ENCODE measurements at regions not wholly inside any gene's neighbourhood (a gene's known extent, or its start where the extent isn't known, plus 50 kb on each side); places are given as distances from the start of the nearest gene placed in this dataset.

- no peak overlapping the region for H3K9ac ChIP-seq (ENCODE audit: low read length)
Observed at GRCh38 chr9:94198414-94198813, 60.7 kb upstream of the ZNF169 start.

GRCh38 chr9:94199776-94200175, 59.3 kb upstream of the ZNF169 start:
- no peaks in the 10 kb centered on the region for H3K36me3 ChIP-seq (ENCODE audit: control insufficient read depth, insufficient read depth, low read length)
- no peaks in the 10 kb centered on the region for H3K27me3 ChIP-seq (ENCODE audit: control insufficient read depth, insufficient read depth, low read length)
- no peaks in the 10 kb centered on the region; the same call in 1 of the 2 replicates for H3K4me1 ChIP-seq (ENCODE audit: control insufficient read depth, insufficient read depth, low read length)
- no peak overlapping the region for H3K9ac ChIP-seq (ENCODE audit: low read length)
- peaks cover 6% of the 10 kb centered on the region; the same call in 1 of the 2 replicates for H3K9me3 ChIP-seq (ENCODE audit: control insufficient read depth, insufficient read depth, low read depth, low read length)
- H3K4me3 ChIP-seq (ENCODE audit: low read depth, low read length): no peak overlapping the region
- H3K27ac ChIP-seq (ENCODE audit: low read depth, low read length): no peak overlapping the region

More at GRCh38 chr9:94198414-94198813, 60.7 kb upstream of the ZNF169 start:
- peaks cover 6% of the 10 kb centered on the region; the same call in 1 of the 2 replicates for H3K9me3 ChIP-seq (ENCODE audit: control insufficient read depth, insufficient read depth, low read depth, low read length)
- no peaks in the 10 kb centered on the region; the same call in 1 of the 2 replicates for H3K4me1 ChIP-seq (ENCODE audit: control insufficient read depth, insufficient read depth, low read length)
- H3K27me3 ChIP-seq (ENCODE audit: control insufficient read depth, insufficient read depth, low read length): no peaks in the 10 kb centered on the region
- H3K36me3 ChIP-seq (ENCODE audit: control insufficient read depth, insufficient read depth, low read length): no peaks in the 10 kb centered on the region
- no peak overlapping the region for H3K27ac ChIP-seq (ENCODE audit: low read depth, low read length)
- no peak overlapping the region for H3K4me3 ChIP-seq (ENCODE audit: low read depth, low read length)

GRCh38 chr9:94204174-94204573, 54.9 kb upstream of the ZNF169 start:
- Histone ChIP-seq H3K4me3 (ENCODE audit: low read depth, low read length) (no peak overlapping the region), H3K36me3 (ENCODE audit: control insufficient read depth, insufficient read depth, low read length) (no peaks in the 10 kb centered on the region), H3K4me1 (ENCODE audit: control insufficient read depth, insufficient read depth, low read length) (no peaks in the 10 kb centered on the region), H3K27ac (ENCODE audit: low read depth, low read length) (no peak overlapping the region), H3K9me3 (ENCODE audit: control insufficient read depth, insufficient read depth, low read depth, low read length) (no peaks in the 10 kb centered on the region), H3K27me3 (ENCODE audit: control insufficient read depth, insufficient read depth, low read length) (no peaks in the 10 kb centered on the region), H3K9ac (ENCODE audit: low read length) (no peak overlapping the region)

GRCh38 chr9:94207781-94208180, 51.3 kb upstream of the ZNF169 start:
- Histone ChIP-seq H3K27me3 (ENCODE audit: control insufficient read depth, insufficient read depth, low read length) (no peaks in the 10 kb centered on the region), H3K4me1 (ENCODE audit: control insufficient read depth, insufficient read depth, low read length) (peaks cover 9% of the 10 kb centered on the region)

More at GRCh38 chr9:94207781-94208180, 51.3 kb upstream of the ZNF169 start:
- Histone ChIP-seq H3K4me3 (ENCODE audit: low read depth, low read length) (no peak overlapping the region), H3K9ac (ENCODE audit: low read length) (no peak overlapping the region), H3K36me3 (ENCODE audit: control insufficient read depth, insufficient read depth, low read length) (no peaks in the 10 kb centered on the region), H3K27ac (ENCODE audit: low read depth, low read length) (no peak overlapping the region), H3K9me3 (ENCODE audit: control insufficient read depth, insufficient read depth, low read depth, low read length) (no peaks in the 10 kb centered on the region)

All from HUES6 (cell line).